ENCODE measurements at regions not wholly inside any gene's neighbourhood (a gene's known extent, or its start where the extent isn't known, plus 50 kb on each side); places are given as distances from the start of the nearest gene placed in this dataset.

DNA sequence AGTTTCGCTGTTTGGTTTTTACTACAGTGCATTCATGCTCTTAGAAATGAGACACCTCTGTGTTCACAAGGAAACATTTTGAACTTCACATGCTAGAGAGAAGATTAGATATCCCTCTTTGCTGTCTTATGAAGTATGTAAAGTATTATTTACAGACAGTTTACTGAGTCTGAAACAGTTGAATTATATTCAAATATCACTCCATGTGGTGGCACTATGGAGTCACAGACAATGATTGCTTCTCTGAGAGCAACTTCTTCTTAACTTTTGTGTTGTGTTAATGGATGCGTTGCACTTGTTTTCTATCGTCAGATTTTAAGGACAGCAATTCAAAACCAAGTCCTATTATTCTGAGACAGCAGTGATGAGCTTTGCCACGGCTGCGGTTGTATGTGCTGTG is 823.6 kb downstream of the GALR1 start:
- TF ChIP-seq TAF1 (IDR thresholded peaks at IDR 0.05; ENCODE audit: borderline replicate concordance, low read depth, low read length) = no peak
- TF ChIP-seq POLR2A (IDR thresholded peaks at IDR 0.05; ENCODE audit: low read depth, low read length) = no peak
- no peak for TF ChIP-seq POLR2AphosphoS5 (IDR thresholded peaks at IDR 0.05; ENCODE audit: low read depth, low read length)
- FAIRE-seq = no peak
- no peak for DNase-seq (ENCODE audit: insufficient read length)

DNA sequence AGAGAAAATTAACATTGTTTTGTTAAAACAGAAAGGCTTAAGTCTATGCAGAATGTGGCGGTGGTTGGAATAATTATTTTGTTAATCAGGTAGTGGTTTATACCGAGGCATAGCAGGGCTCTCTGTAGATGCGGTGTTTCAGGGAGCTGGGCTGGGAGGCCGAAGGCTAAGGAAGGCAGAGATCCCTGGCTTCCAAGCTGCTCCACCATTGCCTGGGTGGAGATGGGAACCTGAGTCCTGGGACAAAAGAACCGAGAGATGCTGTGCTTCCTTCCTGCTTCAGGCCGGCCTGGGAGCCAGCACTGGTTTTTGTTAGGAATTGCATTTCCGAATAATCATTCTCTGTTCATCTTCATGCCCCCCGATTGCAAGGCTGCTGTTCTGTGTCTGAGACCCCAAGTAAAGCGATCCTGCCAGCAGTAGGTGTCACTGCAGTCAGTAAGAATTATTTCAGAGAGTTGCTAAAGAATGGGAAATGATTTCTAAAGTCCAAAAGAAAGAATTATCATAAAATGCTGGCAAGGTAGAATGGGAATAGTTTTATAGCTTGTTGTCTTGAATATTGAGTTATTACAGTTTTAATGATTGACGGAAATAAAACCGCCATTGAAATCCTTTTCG is 824.9 kb downstream of the GALR1 start:
- TF ChIP-seq POLR2AphosphoS5 (IDR thresholded peaks at IDR 0.05; ENCODE audit: low read depth, low read length) = no peak
- TF ChIP-seq POLR2A (IDR thresholded peaks at IDR 0.05; ENCODE audit: low read depth, low read length) = no peak
- TF ChIP-seq TAF1 (IDR thresholded peaks at IDR 0.05; ENCODE audit: borderline replicate concordance, low read depth, low read length) = no peak
- FAIRE-seq (no peak), DNase-seq (ENCODE audit: insufficient read length) (no peak)

DNA sequence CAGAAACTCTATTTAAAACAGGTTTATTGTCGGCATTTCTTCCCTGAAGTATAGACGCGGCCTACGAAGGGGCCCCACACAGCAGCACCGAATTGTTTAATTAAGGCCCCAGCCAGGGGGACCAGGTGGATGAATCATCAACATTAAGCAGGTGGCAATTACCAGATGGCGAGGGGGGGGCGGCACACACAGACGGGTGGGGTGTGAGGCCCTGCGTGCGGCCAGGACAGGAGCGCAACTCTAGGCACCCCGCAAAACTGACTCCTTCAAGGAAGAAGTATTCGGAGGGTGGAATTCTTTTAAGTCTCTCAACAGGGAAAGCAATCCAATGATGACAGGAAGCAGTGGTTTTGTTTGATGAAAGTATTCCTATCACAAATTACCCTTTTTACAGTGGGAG is 830.4 kb downstream of the GALR1 start:
- FAIRE-seq (no peak), DNase-seq (ENCODE audit: insufficient read length) (no peak)
- no peak for TF ChIP-seq TAF1 (IDR thresholded peaks at IDR 0.05; ENCODE audit: borderline replicate concordance, low read depth, low read length)
- no peak for TF ChIP-seq POLR2AphosphoS5 (IDR thresholded peaks at IDR 0.05; ENCODE audit: low read depth, low read length)
- no peak for TF ChIP-seq POLR2A (IDR thresholded peaks at IDR 0.05; ENCODE audit: low read depth, low read length)

DNA sequence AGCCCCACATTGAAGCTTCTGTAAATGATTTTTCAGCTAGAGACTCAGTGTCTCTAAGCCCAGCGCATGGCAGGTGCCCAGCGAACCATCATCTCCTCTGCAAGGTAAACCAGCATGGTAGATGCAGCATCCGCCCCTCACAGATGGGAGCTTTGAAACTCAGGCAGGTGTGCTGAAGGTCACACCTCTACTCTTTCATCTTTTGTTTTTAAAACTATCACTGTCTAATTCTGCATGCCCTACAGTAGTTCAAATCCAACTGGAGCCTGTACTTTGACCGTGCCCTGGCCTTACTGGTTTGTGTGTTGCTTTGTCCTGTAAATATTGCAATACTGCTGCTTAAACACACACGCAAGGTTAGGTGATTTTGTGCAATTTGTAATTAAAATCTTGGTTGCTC is 831.1 kb downstream of the GALR1 start:
- no peak for FAIRE-seq

DNA sequence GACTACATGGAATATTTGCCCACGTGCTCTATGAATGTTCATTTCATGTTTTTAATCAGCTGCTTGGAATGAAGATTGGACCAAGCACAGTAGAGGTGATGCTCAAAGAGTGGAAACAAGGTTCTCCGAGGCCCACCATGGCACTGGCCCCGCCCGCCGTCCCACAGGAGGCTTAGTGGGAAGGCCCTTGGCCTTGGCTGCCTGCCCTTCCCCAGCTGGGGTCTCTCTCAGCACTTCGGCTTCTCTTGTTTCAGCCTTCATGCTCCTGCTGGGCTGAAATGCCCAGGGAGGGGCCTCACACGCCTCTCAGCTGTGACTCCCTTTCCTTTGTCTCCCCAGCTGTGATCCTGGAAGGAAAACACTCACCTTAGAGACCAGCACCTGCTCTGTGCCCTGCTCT is 833.2 kb downstream of the GALR1 start:
- DNase-seq (ENCODE audit: insufficient read length) (no peak), FAIRE-seq (no peak)

More for the DNA sequence above, 831.1 kb downstream of the GALR1 start:
- TF ChIP-seq POLR2A (IDR thresholded peaks at IDR 0.05; ENCODE audit: low read depth, low read length) (no peak), POLR2AphosphoS5 (IDR thresholded peaks at IDR 0.05; ENCODE audit: low read depth, low read length) (no peak), TAF1 (IDR thresholded peaks at IDR 0.05; ENCODE audit: borderline replicate concordance, low read depth, low read length) (no peak)
- no peak for DNase-seq (ENCODE audit: insufficient read length)

DNA sequence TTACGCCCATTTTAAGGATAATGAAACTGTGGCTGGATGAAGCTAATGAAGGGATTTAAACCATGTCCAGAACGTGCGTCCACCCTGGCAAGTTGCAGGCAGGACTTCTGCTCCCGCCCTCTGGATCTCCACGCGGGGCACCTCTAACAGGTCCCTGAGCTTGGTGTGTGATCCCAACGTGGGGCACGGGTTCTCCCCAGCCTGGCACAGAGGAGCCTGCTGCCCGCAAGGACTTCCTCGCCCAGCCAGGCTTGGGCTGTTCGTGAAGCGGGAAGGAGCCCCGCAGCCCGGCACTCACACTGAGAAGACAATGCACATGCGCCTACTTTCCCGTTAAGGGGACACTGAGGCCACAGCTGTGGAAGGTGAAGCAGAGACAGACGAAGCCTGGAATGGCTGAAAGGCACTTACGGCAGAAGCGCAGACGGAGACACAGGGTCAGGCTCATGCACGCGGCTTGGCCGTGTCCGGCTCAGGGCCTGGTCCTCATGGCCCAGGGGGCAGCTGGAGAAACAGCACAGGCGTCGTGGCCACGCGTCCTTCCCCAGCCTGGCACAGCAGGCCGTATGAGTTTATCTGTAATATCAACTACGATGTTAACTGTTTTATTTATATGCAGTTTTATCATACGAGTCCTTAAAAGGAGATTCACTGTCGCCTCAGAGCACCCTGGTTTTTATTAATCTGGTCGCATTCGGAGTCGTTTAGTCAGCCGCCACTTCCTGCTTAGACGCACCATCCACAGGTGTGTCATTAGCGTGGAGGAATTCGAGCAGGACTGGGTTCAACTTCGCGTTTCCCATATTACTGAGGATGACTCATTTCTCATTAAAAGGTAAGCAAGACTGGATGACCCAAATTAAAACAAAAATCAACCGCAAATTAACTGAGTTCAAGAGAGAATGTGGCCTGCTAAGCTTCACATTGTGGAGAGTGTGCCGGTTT is 835.9 kb downstream of the GALR1 start:
- FAIRE-seq = no peak
- DNase-seq (ENCODE audit: insufficient read length) = no peak

More for the DNA sequence above, 833.2 kb downstream of the GALR1 start:
- TF ChIP-seq POLR2A (IDR thresholded peaks at IDR 0.05; ENCODE audit: low read depth, low read length) = no peak
- TF ChIP-seq TAF1 (IDR thresholded peaks at IDR 0.05; ENCODE audit: borderline replicate concordance, low read depth, low read length) = no peak
- TF ChIP-seq POLR2AphosphoS5 (IDR thresholded peaks at IDR 0.05; ENCODE audit: low read depth, low read length) = no peak

DNA sequence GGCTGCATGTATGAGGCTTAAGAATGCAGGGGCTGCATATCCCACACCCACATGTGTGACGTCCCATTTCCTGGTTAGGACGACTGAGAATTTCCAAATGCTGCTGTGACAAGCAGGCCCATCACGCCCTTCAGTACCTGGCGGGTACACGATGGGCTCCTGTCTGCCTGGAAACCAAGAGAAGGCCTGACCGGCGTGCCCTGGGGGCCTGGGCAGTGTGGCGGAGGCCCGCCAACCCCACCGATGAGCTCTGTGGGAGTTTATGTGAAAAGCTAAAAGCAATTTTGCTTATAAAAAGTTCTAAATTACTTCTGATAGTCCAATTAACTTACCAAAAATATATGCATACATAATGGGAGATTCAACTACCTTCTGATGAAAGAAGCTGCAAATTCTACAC is 837.3 kb downstream of the GALR1 start:
- no peak for TF ChIP-seq POLR2AphosphoS5 (IDR thresholded peaks at IDR 0.05; ENCODE audit: low read depth, low read length)
- TF ChIP-seq POLR2A (IDR thresholded peaks at IDR 0.05; ENCODE audit: low read depth, low read length) = no peak
- TF ChIP-seq TAF1 (IDR thresholded peaks at IDR 0.05; ENCODE audit: borderline replicate concordance, low read depth, low read length) = no peak
- DNase-seq (ENCODE audit: insufficient read length) (no peak), FAIRE-seq (no peak)

More for the DNA sequence above, 835.9 kb downstream of the GALR1 start:
- no peak for TF ChIP-seq POLR2AphosphoS5 (IDR thresholded peaks at IDR 0.05; ENCODE audit: low read depth, low read length)
- TF ChIP-seq POLR2A (IDR thresholded peaks at IDR 0.05; ENCODE audit: low read depth, low read length) = no peak
- TF ChIP-seq TAF1 (IDR thresholded peaks at IDR 0.05; ENCODE audit: borderline replicate concordance, low read depth, low read length) = no peak

DNA sequence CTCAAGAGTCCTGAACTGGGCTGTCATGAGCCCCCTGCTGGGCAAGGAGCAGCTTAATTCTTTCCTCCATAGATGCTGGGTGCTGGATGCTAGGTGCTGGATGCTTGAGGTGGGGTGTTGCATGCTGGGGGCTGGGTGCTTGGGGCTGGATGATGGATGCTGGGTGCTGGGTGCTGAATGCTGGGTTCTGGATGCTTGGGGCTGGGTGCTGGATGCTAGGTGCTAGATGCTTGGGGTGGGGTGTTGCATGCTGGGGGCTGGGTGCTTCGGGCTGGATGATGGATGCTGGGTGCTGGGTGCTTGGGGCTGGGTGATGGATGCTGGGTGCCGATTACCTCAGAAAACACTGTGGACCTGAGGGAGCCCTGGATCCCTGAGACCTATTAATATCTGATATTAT is 837.7 kb downstream of the GALR1 start:
- DNase-seq (ENCODE audit: insufficient read length) (no peak), FAIRE-seq (no peak)
- no peak for TF ChIP-seq POLR2AphosphoS5 (IDR thresholded peaks at IDR 0.05; ENCODE audit: low read depth, low read length)
- no peak for TF ChIP-seq POLR2A (IDR thresholded peaks at IDR 0.05; ENCODE audit: low read depth, low read length)
- no peak for TF ChIP-seq TAF1 (IDR thresholded peaks at IDR 0.05; ENCODE audit: borderline replicate concordance, low read depth, low read length)

DNA sequence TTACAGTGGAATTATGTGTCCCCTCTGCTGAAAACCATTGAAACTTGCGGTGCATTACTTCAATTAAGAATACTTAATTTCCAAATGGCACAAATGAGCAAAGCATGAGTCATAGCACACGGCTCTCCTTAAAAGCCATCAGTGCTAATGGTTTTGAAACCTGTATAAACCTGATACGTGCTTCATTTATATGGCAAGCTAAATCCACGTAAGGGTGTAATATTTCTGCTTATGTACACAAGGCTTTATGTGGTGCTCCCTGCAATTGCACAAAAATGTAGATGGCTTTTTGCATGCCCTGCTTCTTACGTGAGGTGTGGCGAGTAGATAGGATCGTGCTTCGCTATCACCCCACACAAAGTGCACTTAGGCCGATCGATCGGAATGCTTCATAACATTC is 840.9 kb downstream of the GALR1 start:
- DNase-seq (ENCODE audit: insufficient read length) (no peak), FAIRE-seq (no peak)
- TF ChIP-seq POLR2AphosphoS5 (IDR thresholded peaks at IDR 0.05; ENCODE audit: low read depth, low read length) (no peak), TAF1 (IDR thresholded peaks at IDR 0.05; ENCODE audit: borderline replicate concordance, low read depth, low read length) (no peak), POLR2A (IDR thresholded peaks at IDR 0.05; ENCODE audit: low read depth, low read length) (no peak)

DNA sequence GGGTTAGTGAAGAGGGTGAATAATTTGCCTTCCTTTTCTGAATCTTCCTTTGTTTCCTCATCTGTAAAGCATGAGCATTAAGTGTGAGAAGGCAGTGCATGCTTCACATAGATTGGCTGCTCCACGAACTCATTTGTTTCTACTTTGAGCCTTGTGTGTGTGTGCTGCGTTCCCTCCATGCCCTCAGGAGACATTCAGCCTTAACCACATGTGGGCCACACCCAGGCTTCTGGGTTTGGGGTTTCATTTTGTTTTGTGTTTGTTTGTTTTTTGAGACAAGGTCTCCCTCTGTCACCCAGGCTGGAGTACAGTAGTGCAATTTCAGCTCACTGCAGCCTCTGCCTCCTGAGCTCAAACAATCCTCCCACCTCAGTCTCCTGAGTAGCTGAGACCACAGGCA is 843.3 kb downstream of the GALR1 start:
- DNase-seq (ENCODE audit: insufficient read length) (no peak), FAIRE-seq (no peak)
- TF ChIP-seq TAF1 (IDR thresholded peaks at IDR 0.05; ENCODE audit: borderline replicate concordance, low read depth, low read length) = no peak

DNA sequence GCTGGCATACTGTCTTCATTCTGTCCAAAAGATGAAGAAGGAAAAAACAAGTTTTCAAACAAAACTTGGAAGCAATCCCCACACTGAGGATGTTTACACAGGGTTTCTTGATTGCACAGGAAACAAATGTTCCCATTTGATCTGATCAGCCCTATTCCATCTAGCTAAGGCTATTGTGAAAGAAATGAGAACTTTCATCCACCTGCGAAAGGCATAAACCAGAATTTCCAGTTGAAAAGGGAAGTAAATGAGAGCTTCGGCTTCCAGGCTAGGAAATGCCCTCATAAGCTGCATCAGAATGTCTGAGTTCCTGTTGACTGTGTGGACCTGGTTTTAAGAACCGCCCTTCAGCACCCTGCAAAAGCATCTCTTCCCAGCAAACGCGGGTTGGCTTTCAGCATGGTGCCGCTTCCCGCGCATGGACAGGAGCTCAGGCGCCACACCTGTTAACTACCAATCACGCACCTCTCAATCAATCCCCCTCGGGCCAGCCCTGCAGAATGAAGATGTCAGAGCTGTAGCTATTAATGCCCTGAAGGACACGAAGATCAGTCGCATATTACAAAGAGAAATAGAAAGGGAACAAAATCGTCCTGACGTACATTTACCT is 850.4 kb downstream of the GALR1 start:
- no peak for FAIRE-seq

More for the DNA sequence above, 850.4 kb downstream of the GALR1 start:
- TF ChIP-seq POLR2AphosphoS5 (IDR thresholded peaks at IDR 0.05; ENCODE audit: low read depth, low read length) (no peak), POLR2A (IDR thresholded peaks at IDR 0.05; ENCODE audit: low read depth, low read length) (no peak), TAF1 (IDR thresholded peaks at IDR 0.05; ENCODE audit: borderline replicate concordance, low read depth, low read length) (no peak)
- no peak for DNase-seq (ENCODE audit: insufficient read length)

All from GM12892 (cell line).